ENCODE measurements at regions not wholly inside any gene's neighbourhood (a gene's known extent, or its start where the extent isn't known, plus 50 kb on each side); places are given as distances from the start of the nearest gene placed in this dataset.

DNA sequence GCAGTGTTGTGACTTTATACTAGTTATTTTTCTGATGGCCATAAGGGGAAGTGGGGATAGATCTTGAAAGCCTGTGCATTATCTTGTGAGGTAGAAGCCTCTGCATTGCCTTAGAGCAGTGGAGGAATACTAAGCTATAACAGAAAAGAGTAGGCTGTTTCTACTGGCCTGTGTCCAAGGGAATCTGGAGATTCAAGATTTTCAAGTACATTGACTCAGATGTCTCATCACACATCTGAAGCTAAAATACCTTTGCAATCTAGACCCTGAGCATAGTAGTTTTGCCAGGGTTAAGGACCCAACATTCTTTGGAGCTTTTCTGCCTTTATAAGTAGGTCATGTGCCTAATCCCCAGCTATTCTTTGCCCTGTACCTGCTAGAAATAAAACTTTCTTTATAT is 272.3 kb downstream of the TENT5A start:
- TF ChIP-seq CTCF (IDR thresholded peaks at IDR 0.05) (no peak), POLR2AphosphoS5 (IDR thresholded peaks at IDR 0.05; ENCODE audit: insufficient read depth in 1 of 2, low read depth in 1 of 2) (no peak), POLR2A (IDR thresholded peaks at IDR 0.05) (no peak)
